HG03060 (cell line): ENCODE measurements at regions not wholly inside any gene's neighbourhood (a gene's known extent, or its start where the extent isn't known, plus 50 kb on each side); places are given as distances from the start of the nearest gene placed in this dataset.

Source experiments
- ATAC-seq: cut with Tn5 transposase; IDR thresholded peaks from one replicate; pipeline ENCODE4 v1.9.1; 2021; ENCODE audit warnings: low read depth, moderate number of reproducible peaks; ENCODE audit not compliant: unreplicated experiment

DNA sequence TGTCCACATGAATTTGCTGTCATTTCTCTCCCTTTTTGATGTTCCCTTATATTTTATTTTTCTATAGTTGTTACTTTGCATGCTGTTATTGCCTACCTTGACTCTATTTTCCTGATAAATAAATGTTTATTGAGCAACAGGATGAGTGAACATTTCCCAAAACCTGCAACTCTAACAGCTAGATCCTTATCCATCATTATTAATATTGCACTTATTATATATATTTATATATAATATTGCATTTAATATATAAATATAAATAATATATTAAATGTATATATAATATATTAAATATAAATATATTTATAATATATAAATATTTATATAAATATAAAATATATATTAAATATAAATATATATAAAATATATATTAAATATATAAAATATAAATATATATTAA is 436.1 kb upstream of the MMADHC start:
- no peak for ATAC-seq

- ATAC-seq, result no peak
These were observed 435.5 kb upstream of the MMADHC start for GRCh38 chr2:150023044-150023443.

- no peak for ATAC-seq
These were observed 433.5 kb upstream of the MMADHC start for GRCh38 chr2:150020937-150021673.

GRCh38 chr2:150020221-150020620 is 432.6 kb upstream of the MMADHC start:
- no peak for ATAC-seq

DNA sequence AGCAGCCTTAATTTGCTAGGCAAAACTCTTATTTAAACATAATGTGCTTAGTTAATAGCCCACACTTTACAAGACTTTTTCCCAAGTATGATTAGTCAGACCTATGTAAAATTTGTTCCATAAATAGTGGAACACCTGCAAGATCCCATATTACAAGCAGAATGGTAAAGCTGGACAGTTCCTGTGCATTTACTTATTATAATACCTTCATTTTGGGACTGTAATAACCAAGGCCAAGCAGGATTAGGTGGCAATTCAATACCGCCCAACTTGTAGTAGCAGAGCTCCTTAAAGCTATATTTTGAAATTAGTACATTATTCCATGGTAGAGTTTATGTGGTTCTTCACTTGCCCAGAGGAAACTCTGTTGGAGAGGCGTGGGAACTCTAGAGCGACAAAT is 431.5 kb upstream of the MMADHC start:
- no peak for ATAC-seq

GRCh38 chr2:150012986-150013385 is 425.4 kb upstream of the MMADHC start:
- no peak for ATAC-seq

- no peak for ATAC-seq
These were observed 423.7 kb upstream of the MMADHC start for GRCh38 chr2:150011161-150011730.

GRCh38 chr2:150008901-150009300 is 421.3 kb upstream of the MMADHC start:
- no peak for ATAC-seq

GRCh38 chr2:150007815-150008430 is 420.3 kb upstream of the MMADHC start:
- no peak for ATAC-seq

DNA sequence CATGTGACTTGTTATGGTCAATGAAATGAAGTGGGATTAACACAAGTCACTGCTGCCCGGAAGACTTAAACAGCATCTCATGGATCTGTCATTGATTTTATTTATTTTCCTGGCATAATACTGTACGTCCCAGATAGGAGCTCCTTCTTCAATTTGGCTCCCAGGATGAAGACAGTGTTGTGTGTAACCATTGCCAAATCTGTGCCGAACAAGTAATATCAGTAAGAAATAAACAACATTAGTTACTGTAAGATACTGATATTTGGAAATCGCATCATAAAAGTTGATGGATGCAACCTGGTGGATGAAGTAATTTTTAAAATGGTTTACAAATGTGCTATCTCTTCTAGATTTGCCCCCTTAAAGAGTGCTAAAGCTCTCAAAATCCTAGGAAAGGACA is 419.0 kb upstream of the MMADHC start:
- ATAC-seq, result no peak

DNA sequence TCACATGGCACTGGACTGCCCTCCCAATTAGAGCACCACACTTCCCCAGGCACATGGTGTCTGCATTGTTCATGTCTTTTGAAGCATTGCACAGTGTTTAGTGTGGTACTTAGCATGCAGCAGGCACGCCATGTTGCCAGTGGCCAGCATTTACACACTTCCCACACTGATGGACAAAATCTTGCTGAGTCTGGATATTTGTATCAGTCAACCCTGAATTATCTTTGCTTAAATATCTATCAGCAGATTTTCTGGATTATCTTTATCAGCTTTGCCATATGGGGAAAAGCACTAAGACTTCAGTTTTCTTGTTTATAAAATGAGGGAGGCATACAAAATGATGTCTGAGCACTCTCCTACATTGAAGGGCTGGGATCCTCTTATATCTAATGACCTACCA is 416.0 kb upstream of the MMADHC start:
- ATAC-seq, result no peak

DNA sequence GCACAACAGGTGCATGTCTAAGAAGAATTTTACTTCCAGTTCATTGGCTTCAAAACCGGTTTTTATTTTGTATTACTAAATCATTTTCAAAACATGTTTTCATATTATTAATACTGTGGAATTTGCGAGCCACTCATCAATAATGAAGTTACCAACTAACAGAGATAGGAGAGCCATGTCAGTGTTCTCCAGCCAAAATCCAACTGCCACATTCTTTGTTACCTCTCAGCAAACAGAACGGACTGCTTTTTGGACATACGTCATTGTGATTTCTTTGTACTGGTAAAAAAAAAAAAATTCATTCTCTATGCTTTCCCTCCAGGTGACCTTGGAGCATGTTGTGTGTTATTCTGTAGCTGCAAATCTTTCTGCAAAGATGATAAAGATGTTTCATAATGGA is 414.2 kb upstream of the MMADHC start:
- ATAC-seq, result no peak

DNA sequence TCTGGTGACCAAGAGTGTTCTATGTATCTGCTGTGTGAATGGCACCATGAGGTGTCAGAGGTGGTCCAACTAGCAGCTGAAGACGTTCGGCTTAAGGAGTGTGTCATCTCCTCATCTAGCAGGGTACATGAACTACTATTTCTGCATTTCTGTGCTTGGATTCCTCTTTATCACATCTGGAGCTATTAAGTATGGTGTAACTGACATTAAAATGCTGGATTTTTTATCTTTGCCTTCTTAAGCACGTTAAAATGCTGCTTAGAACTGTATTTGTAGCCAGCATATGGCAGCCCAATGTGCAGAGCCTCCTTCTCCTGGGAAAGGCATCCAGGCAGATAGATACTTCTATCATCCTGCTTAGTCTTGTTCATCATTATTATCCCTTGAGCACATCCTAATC is 409.3 kb upstream of the MMADHC start:
- ATAC-seq, result no peak

DNA sequence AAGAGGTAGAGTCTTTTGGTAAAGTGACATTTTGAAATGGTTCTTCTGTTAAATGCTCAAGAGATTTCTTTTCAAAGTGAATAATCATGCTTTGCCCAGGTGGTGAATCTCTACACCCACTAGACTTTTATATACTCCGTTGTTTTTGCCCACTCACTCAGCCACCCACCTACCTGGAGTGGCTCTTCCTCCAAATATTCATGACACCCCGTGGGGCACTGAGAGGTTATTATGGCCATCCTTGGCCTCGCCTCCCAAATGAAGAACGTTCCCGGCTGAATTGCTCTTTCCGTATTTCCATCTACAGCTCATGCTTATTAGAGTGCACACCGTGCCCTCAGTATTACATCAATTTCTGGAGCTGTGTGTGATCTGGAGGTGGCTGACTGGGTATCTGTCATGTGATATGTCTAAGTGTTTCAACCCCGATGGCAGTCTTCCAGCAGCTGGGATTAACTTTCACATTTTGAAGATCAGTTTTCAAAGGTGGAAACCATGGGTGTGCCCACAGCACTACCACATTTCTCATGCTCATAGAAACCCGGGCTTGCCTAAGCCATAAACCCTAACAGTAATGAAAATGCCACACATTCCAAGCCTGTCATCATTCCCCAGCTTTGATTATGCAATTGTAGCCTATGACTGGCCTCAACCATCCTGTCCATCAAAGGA is 406.6 kb upstream of the MMADHC start:
- no peak for ATAC-seq

- ATAC-seq, result no peak
These were observed 405.7 kb upstream of the MMADHC start for GRCh38 chr2:149993316-149993715.

DNA sequence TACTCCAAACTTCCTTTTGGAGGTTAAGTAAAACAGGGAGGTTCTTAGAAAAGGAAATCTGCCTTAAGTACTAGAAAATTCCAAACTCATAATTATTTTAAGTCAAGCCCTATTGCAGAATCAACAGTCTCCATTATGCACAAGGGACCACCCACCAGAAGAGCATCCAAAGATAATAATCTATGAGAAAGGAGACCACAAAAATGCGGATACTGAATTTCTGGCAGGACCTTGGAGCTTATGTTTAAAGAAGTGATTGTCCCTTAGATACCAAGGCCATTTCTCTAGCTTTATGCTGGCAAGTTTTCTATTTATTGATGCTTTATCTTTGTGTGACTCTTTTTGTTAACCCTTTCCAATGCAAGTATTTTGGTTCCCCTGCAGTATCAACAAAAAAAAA is 404.0 kb upstream of the MMADHC start:
- ATAC-seq, result no peak

- no peak for ATAC-seq
These were observed 403.4 kb upstream of the MMADHC start for GRCh38 chr2:149990965-149991364.

DNA sequence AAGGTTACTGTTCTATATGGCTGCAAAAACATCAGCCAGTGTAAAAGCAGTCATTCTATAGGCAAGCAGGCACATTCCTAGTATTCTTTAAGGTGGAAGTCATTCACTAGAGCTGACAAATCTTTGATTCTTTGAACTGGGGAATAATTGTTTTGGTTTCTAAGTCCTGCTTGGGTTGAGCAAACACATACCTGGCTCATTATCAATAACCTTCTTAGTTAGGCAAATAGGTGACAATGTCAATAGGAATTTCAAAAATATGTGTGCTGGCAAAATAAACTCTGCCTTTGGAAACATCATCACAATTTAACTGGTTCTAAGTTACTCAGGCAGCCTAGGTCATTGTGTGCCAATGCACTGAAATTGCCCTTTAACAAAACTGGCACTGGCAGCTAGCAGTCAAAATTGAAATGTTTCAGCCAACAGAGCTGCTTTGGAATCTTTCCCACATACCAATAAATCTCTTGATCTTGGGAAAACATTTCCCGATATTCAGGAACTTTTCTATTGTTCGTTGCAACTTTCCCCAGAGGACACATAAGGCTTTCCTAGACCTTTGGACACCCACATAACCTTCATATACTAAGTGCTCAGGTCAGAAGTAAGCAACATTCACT is 402.0 kb upstream of the MMADHC start:
- no peak for ATAC-seq

DNA sequence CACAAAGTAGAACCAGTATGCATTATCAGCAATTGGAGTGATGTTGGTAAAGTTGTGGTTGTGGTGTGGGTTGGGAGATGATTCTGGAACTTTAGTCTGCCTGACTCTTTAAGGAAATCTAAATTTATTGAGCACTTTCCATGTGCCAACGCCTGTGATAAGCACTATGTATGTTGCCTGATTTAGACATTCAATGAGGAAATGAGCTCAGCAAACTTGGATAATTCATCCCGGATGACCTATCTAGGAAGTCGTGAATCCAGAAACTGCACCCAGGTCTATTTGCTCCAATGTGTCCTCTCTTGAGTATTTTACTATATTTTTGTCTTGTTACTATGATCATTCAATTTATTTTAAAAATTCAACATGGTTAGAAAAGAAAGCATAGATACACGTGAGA is 400.8 kb upstream of the MMADHC start:
- no peak for ATAC-seq

- no peak for ATAC-seq
These were observed 399.3 kb upstream of the MMADHC start for GRCh38 chr2:149986861-149987260.

GRCh38 chr2:149984311-149984710 is 396.7 kb upstream of the MMADHC start:
- no peak for ATAC-seq
